ENCODE measurements at regions not wholly inside any gene's neighbourhood (a gene's known extent, or its start where the extent isn't known, plus 50 kb on each side); places are given as distances from the start of the nearest gene placed in this dataset.

DNA sequence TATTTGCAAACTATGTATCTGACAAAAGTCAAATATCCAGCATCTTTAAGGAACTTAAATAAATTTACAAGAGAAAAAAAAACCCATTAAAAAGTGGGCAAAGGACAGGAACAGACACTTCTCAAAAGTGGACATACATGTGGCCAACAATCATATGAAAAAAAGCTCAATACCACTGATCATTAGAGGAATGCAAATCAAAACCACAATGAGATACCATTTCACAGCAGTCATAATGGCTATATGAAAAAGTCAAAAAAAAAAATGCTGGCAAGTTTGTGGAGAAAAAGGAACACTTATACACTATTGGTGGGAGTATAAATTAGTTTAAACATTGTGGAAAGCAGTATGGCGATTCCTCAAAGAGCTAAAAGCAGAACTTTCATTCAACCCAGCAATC is 130.3 kb upstream of the LHCGR start:
- H3K9me3 Mint-ChIP-seq: no peaks in the 10 kb centered on the region
- DNase-seq (no peak), ATAC-seq (ENCODE audit: poor library complexity) (no peak)
- Histone ChIP-seq H3K27ac (ENCODE audit: low read depth in 1 of 2, low read length in 2 of 2) (no peak overlapping the region), H3K9me3 (ENCODE audit: control insufficient read depth in 1 of 2, insufficient read depth in 1 of 2, low read length in 2 of 2) (no peaks in the 10 kb centered on the region), H3K27me3 (ENCODE audit: control insufficient read depth in 1 of 2, insufficient read depth in 2 of 2, low read length in 2 of 2) (peaks cover 0 to 2% of the 10 kb centered on the region in 2 experiments), H3K4me3 (ENCODE audit: low read length) (no peak overlapping the region), H3K36me3 (ENCODE audit: insufficient read depth, low read length) (no peaks in the 10 kb centered on the region), H3K4me1 (ENCODE audit: insufficient read depth, low read length) (no peaks in the 10 kb centered on the region)
- H3K27ac Mint-ChIP-seq: no peak overlapping the region
- no peaks in the 10 kb centered on the region for H3K36me3 Mint-ChIP-seq (ENCODE audit: low read depth)
- no peaks in the 10 kb centered on the region for H3K4me1 Mint-ChIP-seq (ENCODE audit: low read depth)
- H3K27me3 Mint-ChIP-seq: no peaks in the 10 kb centered on the region
- CTCF ChIA-PET: no interaction called here
- TF ChIP-seq, protein P1, sequence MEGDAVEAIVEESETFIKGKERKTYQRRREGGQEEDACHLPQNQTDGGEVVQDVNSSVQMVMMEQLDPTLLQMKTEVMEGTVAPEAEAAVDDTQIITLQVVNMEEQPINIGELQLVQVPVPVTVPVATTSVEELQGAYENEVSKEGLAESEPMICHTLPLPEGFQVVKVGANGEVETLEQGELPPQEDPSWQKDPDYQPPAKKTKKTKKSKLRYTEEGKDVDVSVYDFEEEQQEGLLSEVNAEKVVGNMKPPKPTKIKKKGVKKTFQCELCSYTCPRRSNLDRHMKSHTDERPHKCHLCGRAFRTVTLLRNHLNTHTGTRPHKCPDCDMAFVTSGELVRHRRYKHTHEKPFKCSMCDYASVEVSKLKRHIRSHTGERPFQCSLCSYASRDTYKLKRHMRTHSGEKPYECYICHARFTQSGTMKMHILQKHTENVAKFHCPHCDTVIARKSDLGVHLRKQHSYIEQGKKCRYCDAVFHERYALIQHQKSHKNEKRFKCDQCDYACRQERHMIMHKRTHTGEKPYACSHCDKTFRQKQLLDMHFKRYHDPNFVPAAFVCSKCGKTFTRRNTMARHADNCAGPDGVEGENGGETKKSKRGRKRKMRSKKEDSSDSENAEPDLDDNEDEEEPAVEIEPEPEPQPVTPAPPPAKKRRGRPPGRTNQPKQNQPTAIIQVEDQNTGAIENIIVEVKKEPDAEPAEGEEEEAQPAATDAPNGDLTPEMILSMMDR (IDR thresholded peaks at IDR 0.05): no peak
- no peak overlapping the region for H3K4me3 Mint-ChIP-seq
- POLR2A ChIA-PET: no interaction called here
- intact Hi-C loops (cut with DNase I, micrococcal nuclease): no loop called here

DNA sequence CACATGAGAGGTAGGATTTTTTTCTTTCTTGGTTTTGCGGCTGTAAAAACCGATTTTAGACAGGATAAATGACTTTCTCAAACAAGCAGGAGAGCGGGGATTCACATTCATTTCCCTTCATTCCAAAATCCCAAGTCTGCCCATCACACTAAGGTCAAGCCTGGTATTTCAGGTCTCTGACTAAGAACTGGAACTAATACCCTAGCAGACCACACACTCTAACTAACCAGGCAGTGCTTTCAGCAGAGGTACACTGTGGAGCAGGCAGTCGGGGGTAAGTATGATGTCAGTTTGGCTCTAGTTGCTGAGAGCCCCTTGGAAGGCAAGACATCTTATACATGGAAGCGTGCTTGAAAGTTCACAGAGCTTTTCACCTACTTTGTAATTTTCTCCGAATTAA is 128.1 kb upstream of the LHCGR start:
- Histone ChIP-seq H3K36me3 (ENCODE audit: insufficient read depth, low read length) (no peaks in the 10 kb centered on the region), H3K4me1 (ENCODE audit: insufficient read depth, low read length) (no peaks in the 10 kb centered on the region), H3K27ac (ENCODE audit: low read depth in 1 of 2, low read length in 2 of 2) (no peak overlapping the region), H3K9me3 (ENCODE audit: control insufficient read depth in 1 of 2, insufficient read depth in 1 of 2, low read length in 2 of 2) (no peaks in the 10 kb centered on the region), H3K4me3 (ENCODE audit: low read length) (no peak overlapping the region), H3K27me3 (ENCODE audit: control insufficient read depth in 1 of 2, insufficient read depth in 2 of 2, low read length in 2 of 2) (peaks cover 0 to 2% of the 10 kb centered on the region in 2 experiments)
- H3K27ac Mint-ChIP-seq: no peak overlapping the region
- H3K4me1 Mint-ChIP-seq (ENCODE audit: low read depth): no peaks in the 10 kb centered on the region
- DNase-seq: no peak
- H3K27me3 Mint-ChIP-seq: no peaks in the 10 kb centered on the region
- no peak for ATAC-seq (ENCODE audit: poor library complexity)
- POLR2A ChIA-PET: no interaction called here
- TF ChIP-seq, protein P1 (IDR thresholded peaks at IDR 0.05): no peak
- no peak overlapping the region for H3K4me3 Mint-ChIP-seq
- CTCF ChIA-PET: no interaction called here
- H3K36me3 Mint-ChIP-seq (ENCODE audit: low read depth): no peaks in the 10 kb centered on the region
- intact Hi-C loops (cut with DNase I, micrococcal nuclease): no loop called here
- H3K9me3 Mint-ChIP-seq: no peaks in the 10 kb centered on the region

DNA sequence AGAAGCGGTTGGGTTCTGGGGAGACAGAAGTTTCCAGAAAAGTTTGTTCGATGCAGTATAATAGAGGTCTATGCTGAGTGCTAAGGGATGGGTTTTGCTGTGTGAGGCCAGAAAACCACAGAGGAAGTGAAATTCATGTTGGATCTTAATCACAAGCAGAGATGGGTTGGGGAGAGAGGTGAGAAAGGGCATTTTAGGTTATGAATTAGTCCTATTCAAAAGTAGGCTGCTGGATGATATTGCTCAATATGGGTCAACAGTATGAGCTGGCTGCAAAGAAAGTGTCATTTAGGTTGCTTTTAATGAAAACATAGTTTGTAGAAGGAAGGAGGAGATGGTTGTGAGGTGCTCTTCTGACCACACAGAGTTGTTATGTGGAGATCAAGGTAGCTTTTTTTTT is 118.8 kb upstream of the LHCGR start:
- no peaks in the 10 kb centered on the region for H3K4me1 ChIP-seq (ENCODE audit: insufficient read depth, low read length)
- ATAC-seq (ENCODE audit: poor library complexity) (no peak), DNase-seq (no peak)
- H3K27me3 ChIP-seq (ENCODE audit: control insufficient read depth in 1 of 2, insufficient read depth in 2 of 2, low read length in 2 of 2): no peaks in the 10 kb centered on the region
- Mint-ChIP-seq H3K36me3 (ENCODE audit: low read depth) (no peaks in the 10 kb centered on the region), H3K4me1 (ENCODE audit: low read depth) (no peaks in the 10 kb centered on the region), H3K9me3 (no peaks in the 10 kb centered on the region), H3K4me3 (no peak overlapping the region), H3K27ac (no peak overlapping the region), H3K27me3 (no peaks in the 10 kb centered on the region)
- H3K4me3 ChIP-seq (ENCODE audit: low read length): no peak overlapping the region
- no peaks in the 10 kb centered on the region for H3K9me3 ChIP-seq (ENCODE audit: control insufficient read depth in 1 of 2, insufficient read depth in 1 of 2, low read length in 2 of 2)
- no peaks in the 10 kb centered on the region for H3K36me3 ChIP-seq (ENCODE audit: insufficient read depth, low read length)
- intact Hi-C loops (cut with DNase I, micrococcal nuclease): no loop called here
- no peak overlapping the region for H3K27ac ChIP-seq (ENCODE audit: low read depth in 1 of 2, low read length in 2 of 2)
- TF ChIP-seq, protein P1 (IDR thresholded peaks at IDR 0.05): no peak
- ChIA-PET CTCF (no interaction called here), POLR2A (interaction anchor here (0.6 kb wide), 1 partner anchor 232 kb away, joined by 3 read pairs; no protein-coding TSS in a partner anchor)

Data from CD4-positive, alpha-beta T cell (primary cell).